Psoas muscle (tissue), 7 donors: ENCODE measurements at regions not wholly inside any gene's neighbourhood (a gene's known extent, or its start where the extent isn't known, plus 50 kb on each side); places are given as distances from the start of the nearest gene placed in this dataset.
A peak's percentile ranks its signal among the peaks of the same experiment; 100 is the strongest.

Experiments used
- ATAC-seq, 4 donors: fragments of 200-7000 bp; cut with Tn5 transposase; one replicate each; pipeline ENCODE4 v1.9.1; 2020; ENCODE audit warnings: moderate library complexity in 3 of 4, mild to moderate bottlenecking in 2 of 4
- DNase-seq, 2 donors: peaks; one replicate each; pipeline ENCODE4 v3.0.0-alpha.2; 2020
- H3K27ac ChIP-seq: fragments of 200-600 bp; one replicate; pipeline ENCODE4 v1.8.0; 2022
- H3K27me3 ChIP-seq, 3 donors: fragments of 200-600 bp in 1 of 3; one replicate each; pipeline versions ENCODE4 v1.6.1 to v1.8.0; 2013 to 2022; ENCODE audit warnings: low read length in 2 of 3, mild to moderate bottlenecking in 2 of 3, moderate library complexity in 1 of 3; ENCODE audit not compliant: insufficient read depth in 3 of 3
- H3K36me3 ChIP-seq, 2 donors: fragments of 200-600 bp in 1 of 2; one replicate each; pipeline versions ENCODE4 v1.6.1 to v1.8.0; 2013 to 2022; ENCODE audit warnings: low read depth in 1 of 2, mild to moderate bottlenecking in 1 of 2, moderate library complexity in 1 of 2; ENCODE audit not compliant: insufficient read depth in 1 of 2
- H3K4me1 ChIP-seq: fragments of 200-600 bp; one replicate; pipeline ENCODE4 v1.8.0; 2022
- H3K4me3 ChIP-seq: fragments of 200-600 bp; one replicate; pipeline ENCODE4 v1.8.0; 2022; ENCODE audit warnings: mild to moderate bottlenecking
- H3K9me3 ChIP-seq: fragments of 200-600 bp; one replicate; pipeline ENCODE4 v1.8.0; 2022
- WGBS, 3 donors: extraction: QIAGEN DNeasy Blood & Tissue Kit; methylation state at CpG; one replicate each; pipeline versions ENCODE4 v1.1.6 to v1.1.7; 2013; 5-methylcytosine and 5-hydroxymethylcytosine counted together
- intact Hi-C, 2 donors: fragments of 100-400 bp; cut with DNase I; formaldehyde crosslinking; loops; one replicate each; pipeline versions ENCODE4 v1.11.0 to v1.14.2; 2022
- TF ChIP-seq, protein P1 (sequence below): fragments of 200-600 bp; IDR thresholded peaks from one replicate; pipeline ENCODE4 v1.8.0; 2022; ENCODE audit warnings: antibody characterized with exemption
- donor health status: healthy with polysubstance abuse.
- donor health status: DM: no; HTN: no; CAD: no; lungs with moderate emphysema.
- donor health status: Bipolar disorder and iron deficiency.
- donor health status: healthy.
- donor health status: DM: yes; HTN: yes; CAD: no.
- donor health status: DM: no; HTN: no; CAD: no.
- donor health status: DM: yes; HTN: yes; CAD: no.

DNA sequence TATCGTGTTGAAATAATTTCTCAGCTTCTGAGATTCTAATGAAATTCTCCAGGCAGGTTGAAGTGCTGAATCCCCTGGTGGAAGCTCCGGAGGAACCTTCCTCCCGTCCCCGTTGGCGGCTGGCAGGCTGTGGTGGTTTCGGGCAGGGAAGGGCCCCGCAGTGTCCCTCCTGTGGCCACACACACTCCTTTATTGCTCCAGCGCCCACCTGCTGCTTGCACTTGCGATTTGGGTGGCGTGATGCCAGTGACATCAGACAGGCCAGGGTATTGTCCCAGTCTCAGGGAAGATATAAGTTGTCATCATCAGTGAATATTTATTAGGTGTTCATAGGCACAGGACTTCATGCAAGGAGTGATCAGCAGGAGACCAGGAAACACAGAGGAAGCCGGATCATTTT, 530.4 kb downstream of the QKI start:
- Histone ChIP-seq H3K27ac (peak overlapping the region; percentile 41), H3K4me1 (peaks cover 19% of the 10 kb centered on the region), H3K27me3 (no peaks in the 10 kb centered on the region), H3K4me3 (peak overlapping the region; percentile 21), H3K9me3 (no peaks in the 10 kb centered on the region), H3K36me3 (no peaks in the 10 kb centered on the region)
- DNase-seq (peak; percentile 47 to 80), ATAC-seq (peak; percentile 69 to 83 (median 78))
- WGBS, 3 donors, result 33 to 50% (median 36%) methylated on average over 11 of the region's 11 CpGs
- TF ChIP-seq, protein P1, sequence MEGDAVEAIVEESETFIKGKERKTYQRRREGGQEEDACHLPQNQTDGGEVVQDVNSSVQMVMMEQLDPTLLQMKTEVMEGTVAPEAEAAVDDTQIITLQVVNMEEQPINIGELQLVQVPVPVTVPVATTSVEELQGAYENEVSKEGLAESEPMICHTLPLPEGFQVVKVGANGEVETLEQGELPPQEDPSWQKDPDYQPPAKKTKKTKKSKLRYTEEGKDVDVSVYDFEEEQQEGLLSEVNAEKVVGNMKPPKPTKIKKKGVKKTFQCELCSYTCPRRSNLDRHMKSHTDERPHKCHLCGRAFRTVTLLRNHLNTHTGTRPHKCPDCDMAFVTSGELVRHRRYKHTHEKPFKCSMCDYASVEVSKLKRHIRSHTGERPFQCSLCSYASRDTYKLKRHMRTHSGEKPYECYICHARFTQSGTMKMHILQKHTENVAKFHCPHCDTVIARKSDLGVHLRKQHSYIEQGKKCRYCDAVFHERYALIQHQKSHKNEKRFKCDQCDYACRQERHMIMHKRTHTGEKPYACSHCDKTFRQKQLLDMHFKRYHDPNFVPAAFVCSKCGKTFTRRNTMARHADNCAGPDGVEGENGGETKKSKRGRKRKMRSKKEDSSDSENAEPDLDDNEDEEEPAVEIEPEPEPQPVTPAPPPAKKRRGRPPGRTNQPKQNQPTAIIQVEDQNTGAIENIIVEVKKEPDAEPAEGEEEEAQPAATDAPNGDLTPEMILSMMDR, result peak; percentile 4
- intact Hi-C loops, result loop anchor here in 1 of 2 donors (10.0 kb wide), 1 partner anchor 130 kb away; no protein-coding TSS in a partner anchor

DNA sequence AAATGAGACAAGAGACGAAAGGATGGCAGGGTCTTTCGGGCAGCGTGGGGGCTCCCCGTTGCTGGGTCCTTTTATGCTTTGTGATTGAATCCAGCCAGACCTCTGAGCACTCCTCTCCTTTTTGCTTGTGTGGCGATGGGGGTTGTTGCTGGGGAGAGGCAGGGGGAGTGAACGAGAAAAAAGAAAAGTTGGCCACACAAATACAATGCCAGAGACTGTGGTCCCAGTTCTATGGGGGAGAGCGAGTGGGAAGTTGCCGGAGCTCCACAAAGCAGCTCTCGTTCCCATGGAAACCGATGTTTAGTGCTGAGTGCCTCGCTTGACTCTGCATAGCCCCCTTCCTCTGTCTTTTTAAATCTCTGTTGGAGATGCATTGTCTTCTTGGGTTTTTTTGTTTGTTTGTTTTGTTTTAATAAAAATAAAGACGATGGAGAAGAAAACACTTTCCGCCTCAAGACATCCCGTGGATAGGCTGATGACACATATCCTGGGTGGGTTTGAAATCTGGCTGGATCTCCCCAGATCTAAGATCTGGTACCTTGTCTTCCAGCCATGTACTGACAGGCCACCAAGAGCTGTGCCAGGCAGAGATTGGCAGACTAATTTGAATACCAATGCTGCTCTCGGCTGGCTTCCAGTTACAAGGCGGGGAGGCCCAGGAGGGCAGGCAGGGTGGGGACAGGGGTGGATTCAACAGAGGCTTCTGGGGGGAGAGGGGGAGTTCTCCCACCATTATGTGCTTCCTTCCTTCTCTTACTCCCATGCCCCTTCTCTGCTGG, 529.3 kb downstream of the QKI start:
- Histone ChIP-seq H3K4me3 (peak overlapping the region; percentile 21), H3K4me1 (peaks cover 19% of the 10 kb centered on the region), H3K27me3 (no peaks in the 10 kb centered on the region), H3K36me3 (no peaks in the 10 kb centered on the region), H3K27ac (peak overlapping the region; percentile 41), H3K9me3 (no peaks in the 10 kb centered on the region)
- TF ChIP-seq, protein P1, result no peak
- intact Hi-C loops, result loop anchor here in 1 of 2 donors (10.0 kb wide), 1 partner anchor 129 kb away; no protein-coding TSS in a partner anchor
- 24 to 37% (median 28%) methylated on average over 16 of the region's 16 CpGs for WGBS, 3 donors
- ATAC-seq (peak; percentile 66 to 81 (median 74)), DNase-seq (peak in 1 of 2 donors; percentile 63)

DNA sequence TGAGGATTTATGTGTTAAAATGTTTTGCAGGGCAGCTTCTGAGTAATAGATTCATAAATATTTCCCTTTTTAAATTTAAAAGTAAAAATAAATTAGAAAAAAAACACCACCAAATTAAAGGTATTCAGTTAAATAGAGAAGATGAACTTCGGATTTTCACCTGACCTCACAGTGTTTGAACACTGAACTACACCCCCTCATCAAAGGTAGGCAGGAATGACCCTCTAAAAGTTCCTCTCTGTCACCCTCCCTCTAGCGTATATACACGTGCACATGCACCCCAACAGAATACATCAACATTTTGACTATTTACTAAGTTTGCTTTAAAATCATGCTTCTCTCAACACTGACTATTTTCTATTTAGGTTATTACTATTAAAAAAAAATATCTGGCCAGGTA, 528.3 kb downstream of the QKI start:
- TF ChIP-seq, protein P1, result no peak
- Histone ChIP-seq H3K4me3 (no peak overlapping the region), H3K9me3 (no peaks in the 10 kb centered on the region), H3K36me3 (no peaks in the 10 kb centered on the region), H3K27ac (no peak overlapping the region), H3K27me3 (no peaks in the 10 kb centered on the region), H3K4me1 (peaks cover 19% of the 10 kb centered on the region)
- no peak for ATAC-seq
- intact Hi-C loops, result loop anchor here in 1 of 2 donors (10.0 kb wide), 1 partner anchor 128 kb away; no protein-coding TSS in a partner anchor
- no peak for DNase-seq
- 87 to 93% (median 88%) methylated on average over 3 of the region's 3 CpGs for WGBS, 3 donors

DNA sequence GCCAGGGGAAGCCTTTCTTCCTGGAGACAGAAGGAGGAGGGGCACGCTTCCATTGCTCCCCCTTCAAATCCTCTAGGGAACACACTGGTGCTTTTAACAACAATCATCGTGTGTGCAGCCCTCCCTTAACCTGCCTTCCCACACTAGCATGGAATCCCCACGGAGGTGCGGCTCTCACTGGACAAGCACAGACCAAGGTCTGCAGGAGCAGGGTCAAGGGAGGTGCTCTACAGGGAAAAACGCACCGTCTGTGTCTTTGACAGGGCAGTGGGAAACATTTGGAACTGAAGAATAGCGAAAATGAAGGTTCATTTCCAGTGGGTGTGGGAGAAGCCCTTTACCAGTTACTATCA, 527.1 kb downstream of the QKI start:
- Histone ChIP-seq H3K4me1 (peaks cover 15% of the 10 kb centered on the region), H3K36me3 (no peaks in the 10 kb centered on the region), H3K27ac (peak overlapping the region; percentile 51), H3K27me3 (no peaks in the 10 kb centered on the region), H3K4me3 (no peak overlapping the region), H3K9me3 (no peaks in the 10 kb centered on the region)
- TF ChIP-seq, protein P1, result no peak
- 47 to 64% (median 58%) methylated on average over 7 of the region's 7 CpGs for WGBS, 3 donors
- ATAC-seq, result no peak
- intact Hi-C loops, result loop anchor here in 1 of 2 donors (10.0 kb wide), 1 partner anchor 127 kb away; no protein-coding TSS in a partner anchor
- no peak for DNase-seq
